Spleen (tissue), 11 donors: ENCODE measurements at regions not wholly inside any gene's neighbourhood (a gene's known extent, or its start where the extent isn't known, plus 50 kb on each side); places are given as distances from the start of the nearest gene placed in this dataset.
"Not testable (repeated sequence)": the region's sequence is repeated elsewhere in the genome, so short reads cannot be mapped to it uniquely, and the experiment has no call there.

Experiments
- DNase-seq: peaks from one replicate; pipeline ENCODE4 v3.0.0-alpha.2; 2020
- H3K27ac ChIP-seq, 8 donors: fragments of 200-600 bp; sonication (generic) in 7 of 8; 1 replicate in 4 of 8; 2 replicates in 4 of 8; pipeline versions ENCODE4 v1.5.0 to v1.8.0; 2016 to 2021; ENCODE audit warnings: inconsistent platforms in 4 of 8, mild to moderate bottlenecking in 4 of 8, moderate library complexity in 1 of 8
- H3K27me3 ChIP-seq, 7 donors: fragments of 200-600 bp; sonication (generic) in 6 of 7; replicated peaks in 1 of 7; 1 replicate in 4 of 7; 2 replicates in 3 of 7; pipeline versions ENCODE4 v1.5.0 to v1.8.0; 2016 to 2021; ENCODE audit warnings: inconsistent platforms in 3 of 7, mild to moderate bottlenecking in 1 of 7
- H3K36me3 ChIP-seq, 6 donors: fragments of 200-600 bp; sonication (generic) in 5 of 6; 1 replicate in 4 of 6; 2 replicates in 2 of 6; pipeline versions ENCODE4 v1.5.0 to v1.8.0; 2016 to 2021; ENCODE audit warnings: inconsistent platforms in 2 of 6
- H3K4me1 ChIP-seq, 6 donors: fragments of 200-600 bp; sonication (generic) in 5 of 6; 1 replicate in 3 of 6; 2 replicates in 3 of 6; pipeline versions ENCODE4 v1.5.0 to v1.8.0; 2016 to 2021; ENCODE audit warnings: inconsistent platforms in 3 of 6
- H3K4me3 ChIP-seq, 8 donors: fragments of 200-600 bp; sonication (generic) in 7 of 8; 1 replicate in 4 of 8; 2 replicates in 4 of 8; pipeline versions ENCODE4 v1.5.0 to v1.8.0; 2016 to 2021; ENCODE audit warnings: inconsistent platforms in 4 of 8, mild to moderate bottlenecking in 4 of 8, moderate library complexity in 2 of 8
- H3K9me3 ChIP-seq, 8 donors: fragments of 200-600 bp; sonication (generic) in 7 of 8; 1 replicate in 4 of 8; 2 replicates in 4 of 8; pipeline versions ENCODE4 v1.5.0 to v1.8.0; 2016 to 2021; ENCODE audit warnings: inconsistent platforms in 4 of 8
- POLR2A ChIP-seq, 3 donors: fragments of 450-650 bp; IDR thresholded peaks; one replicate each; pipeline ENCODE4 v1.5.1; 2017; ENCODE audit warnings: antibody characterized with exemption in 3 of 3, mild to moderate bottlenecking in 1 of 3
- POLR2AphosphoS5 ChIP-seq, 3 donors: sonication (generic); formaldehyde crosslinking; IDR thresholded peaks; one replicate each; pipeline ENCODE4 v1.5.1; 2017; ENCODE audit warnings: antibody characterized with exemption in 3 of 3
- WGBS, 5 donors: extraction: QIAGEN DNeasy Blood & Tissue Kit in 3 of 5; methylation state at CpG; one replicate each; pipeline versions ENCODE4 v1.1.5 to v1.1.7; 2013 to 2018; 5-methylcytosine and 5-hydroxymethylcytosine counted together
- intact Hi-C: fragments of 100-400 bp; cut with DNase I; formaldehyde crosslinking; loops from one replicate; pipeline ENCODE4 v1.15.0; 2023; ENCODE audit warnings: low total_unique reads
- TF ChIP-seq, protein P1 (sequence below), 11 experiments: fragments of 200-600 bp in 7 of 11; fragments of 450-650 bp in 4 of 11; sonication (generic) in 4 of 11; IDR thresholded peaks in 8 of 11; conservative IDR thresholded peaks in 3 of 11; 1 replicate in 7 of 11; 2 replicates in 4 of 11; pipeline versions ENCODE4 v1.4.0 to v1.8.0; 2016 to 2021; ENCODE audit warnings: antibody characterized with exemption in 11 of 11, inconsistent platforms in 4 of 11, mild to moderate bottlenecking in 1 of 11
- donor health status: healthy with polysubstance abuse.
- donor health status: DM: no; HTN: no; CAD: no; lungs with moderate emphysema.
- donor health status: DM: no; HTN: no; CAD: no.
- donor health status: Bipolar disorder and iron deficiency.
- donor health status: healthy.
- donor health status: DM: no; HTN: no; CAD: no.
- donor health status: DM: yes; HTN: yes; CAD: no.

DNA sequence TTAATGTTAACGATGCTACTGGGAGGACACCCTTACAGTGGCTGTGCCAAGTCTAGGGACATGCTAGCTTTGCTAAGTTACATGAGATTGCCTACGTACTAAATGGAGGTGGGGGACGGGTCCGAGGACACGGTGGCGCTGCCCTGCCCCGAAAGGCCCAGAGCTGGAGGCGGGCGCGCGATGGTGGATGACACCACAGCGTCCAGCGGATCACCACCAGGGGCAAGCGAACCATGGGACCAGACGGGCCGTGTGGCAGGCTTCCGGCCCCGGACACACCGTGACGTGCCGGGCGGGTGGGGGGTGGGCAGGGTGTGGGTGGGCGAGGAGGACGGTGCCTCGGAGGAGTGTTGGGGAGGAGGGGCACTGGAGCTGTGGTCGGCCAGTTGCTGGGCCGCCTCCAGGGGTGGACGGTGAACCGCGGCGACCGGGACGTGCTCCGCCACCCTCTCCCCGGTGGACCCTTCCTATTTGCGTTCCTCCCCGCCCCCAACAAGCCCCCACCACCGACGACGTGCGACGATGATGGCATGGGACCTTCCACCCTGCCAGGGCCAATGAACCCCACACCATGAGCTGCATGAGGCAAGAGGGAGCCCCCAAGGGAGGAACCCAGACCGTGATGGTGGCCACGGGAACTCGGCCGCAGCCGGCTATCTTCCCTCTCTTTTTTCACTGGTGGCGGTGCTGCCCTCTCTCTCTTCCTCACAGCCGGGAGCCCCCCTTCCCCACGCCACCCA, 773.3 kb upstream of the DEFB115 start:
- Histone ChIP-seq H3K27me3 (peaks cover 0 to 25% (median 0%) of the 10 kb centered on the region in 7 donors), H3K9me3 (peaks cover 0 to 89% (median 78%) of the 10 kb centered on the region in 8 donors), H3K36me3 (no peaks in the 10 kb centered on the region), H3K4me3 (no peak overlapping the region), H3K4me1 (no peaks in the 10 kb centered on the region), H3K27ac (no peak overlapping the region)
- intact Hi-C loops = no loop called here
- DNase-seq = peak; percentile 57
- 94 to 95% (median 94%) methylated on average over 32 to 48 of the region's 50 CpGs for WGBS, 5 donors
- TF ChIP-seq POLR2A (IDR thresholded peaks at IDR 0.05) = no peak
- TF ChIP-seq POLR2AphosphoS5 (IDR thresholded peaks at IDR 0.05) = no peak
- TF ChIP-seq, protein P1, sequence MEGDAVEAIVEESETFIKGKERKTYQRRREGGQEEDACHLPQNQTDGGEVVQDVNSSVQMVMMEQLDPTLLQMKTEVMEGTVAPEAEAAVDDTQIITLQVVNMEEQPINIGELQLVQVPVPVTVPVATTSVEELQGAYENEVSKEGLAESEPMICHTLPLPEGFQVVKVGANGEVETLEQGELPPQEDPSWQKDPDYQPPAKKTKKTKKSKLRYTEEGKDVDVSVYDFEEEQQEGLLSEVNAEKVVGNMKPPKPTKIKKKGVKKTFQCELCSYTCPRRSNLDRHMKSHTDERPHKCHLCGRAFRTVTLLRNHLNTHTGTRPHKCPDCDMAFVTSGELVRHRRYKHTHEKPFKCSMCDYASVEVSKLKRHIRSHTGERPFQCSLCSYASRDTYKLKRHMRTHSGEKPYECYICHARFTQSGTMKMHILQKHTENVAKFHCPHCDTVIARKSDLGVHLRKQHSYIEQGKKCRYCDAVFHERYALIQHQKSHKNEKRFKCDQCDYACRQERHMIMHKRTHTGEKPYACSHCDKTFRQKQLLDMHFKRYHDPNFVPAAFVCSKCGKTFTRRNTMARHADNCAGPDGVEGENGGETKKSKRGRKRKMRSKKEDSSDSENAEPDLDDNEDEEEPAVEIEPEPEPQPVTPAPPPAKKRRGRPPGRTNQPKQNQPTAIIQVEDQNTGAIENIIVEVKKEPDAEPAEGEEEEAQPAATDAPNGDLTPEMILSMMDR (IDR thresholded peaks at IDR 0.05 in 8 of 11, conservative IDR thresholded peaks at IDR 0.05 in 3 of 11) = no peak

DNA sequence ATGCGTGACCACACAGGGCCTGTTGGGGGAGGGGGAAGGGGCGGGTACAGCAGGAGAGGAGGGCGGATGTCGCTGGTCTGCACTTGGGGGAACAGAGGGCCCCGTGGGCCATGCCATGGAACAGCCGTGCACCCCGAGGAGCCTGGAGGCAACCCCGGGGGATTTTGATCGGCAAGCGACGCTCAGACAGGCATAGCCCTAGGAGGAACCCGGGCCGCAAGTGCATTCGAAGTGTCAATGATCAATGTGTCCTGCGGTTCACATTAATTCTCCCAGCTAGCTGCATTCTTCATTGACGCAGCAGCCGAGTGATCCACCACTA, 772.8 kb upstream of the DEFB115 start:
- H3K9me3 ChIP-seq = peaks cover 0 to 89% (median 78%) of the 10 kb centered on the region in 8 donors
- no peak overlapping the region for H3K27ac ChIP-seq
- WGBS, 5 donors = 91 to 97% (median 93%) methylated on average over 14 to 17 of the region's 17 CpGs
- DNase-seq = peak; percentile 48
- H3K4me3 ChIP-seq = no peak overlapping the region
- H3K36me3 ChIP-seq = no peaks in the 10 kb centered on the region
- TF ChIP-seq POLR2A (IDR thresholded peaks at IDR 0.05) = no peak
- peaks cover 0 to 30% (median 0%) of the 10 kb centered on the region in 7 donors for H3K27me3 ChIP-seq
- intact Hi-C loops = no loop called here
- no peaks in the 10 kb centered on the region for H3K4me1 ChIP-seq

DNA sequence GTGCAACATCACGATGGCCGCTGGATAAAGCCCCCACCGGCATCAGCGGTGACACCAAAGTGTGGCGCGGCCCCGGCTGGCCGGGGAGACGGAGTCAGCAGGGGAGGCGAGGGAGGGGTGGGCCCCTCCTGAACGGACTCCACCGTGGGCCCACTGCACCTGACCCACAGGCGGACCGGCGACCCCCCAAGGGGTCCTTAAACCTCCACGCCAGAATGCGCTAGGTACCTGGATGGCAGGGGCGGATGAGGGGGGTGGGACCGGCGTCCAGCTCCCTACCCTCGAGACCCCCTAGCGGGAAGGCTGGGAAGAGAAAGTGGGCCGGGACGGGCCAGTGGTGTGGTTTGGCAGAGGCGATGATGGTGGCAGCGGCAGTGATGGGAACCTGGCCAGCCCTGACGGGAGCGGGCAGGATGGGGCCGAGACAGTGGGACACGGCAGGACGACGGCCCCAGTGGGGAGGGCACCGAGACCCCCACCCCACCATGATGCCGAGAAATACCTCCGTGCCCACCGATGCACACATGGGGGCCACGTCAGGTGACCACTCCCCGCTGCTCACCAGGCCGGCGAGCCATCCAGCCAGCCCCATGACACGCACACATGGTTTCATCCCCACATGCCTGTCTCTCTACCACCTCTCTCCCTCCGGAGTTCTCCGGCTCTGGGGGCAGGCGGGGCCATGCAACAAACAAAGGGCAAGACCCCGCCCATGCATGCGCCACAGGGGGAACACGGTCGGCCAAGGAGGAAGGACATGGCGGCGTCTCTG, 771.9 kb upstream of the DEFB115 start:
- TF ChIP-seq POLR2AphosphoS5 (IDR thresholded peaks at IDR 0.05) (no peak), POLR2A (IDR thresholded peaks at IDR 0.05) (no peak)
- TF ChIP-seq, protein P1 (IDR thresholded peaks at IDR 0.05 in 8 of 11, conservative IDR thresholded peaks at IDR 0.05 in 3 of 11) = no peak
- Histone ChIP-seq H3K27me3 (peaks cover 0 to 37% (median 0%) of the 10 kb centered on the region in 7 donors), H3K4me1 (no peaks in the 10 kb centered on the region), H3K9me3 (peaks cover 0 to 89% (median 76%) of the 10 kb centered on the region in 8 donors), H3K4me3 (no peak overlapping the region), H3K27ac (no peak overlapping the region), H3K36me3 (no peaks in the 10 kb centered on the region)
- DNase-seq = peak; percentile 65
- intact Hi-C loops = no loop called here
- WGBS, 5 donors = 93 to 97% (median 94%) methylated on average over 26 to 50 of the region's 50 CpGs

DNA sequence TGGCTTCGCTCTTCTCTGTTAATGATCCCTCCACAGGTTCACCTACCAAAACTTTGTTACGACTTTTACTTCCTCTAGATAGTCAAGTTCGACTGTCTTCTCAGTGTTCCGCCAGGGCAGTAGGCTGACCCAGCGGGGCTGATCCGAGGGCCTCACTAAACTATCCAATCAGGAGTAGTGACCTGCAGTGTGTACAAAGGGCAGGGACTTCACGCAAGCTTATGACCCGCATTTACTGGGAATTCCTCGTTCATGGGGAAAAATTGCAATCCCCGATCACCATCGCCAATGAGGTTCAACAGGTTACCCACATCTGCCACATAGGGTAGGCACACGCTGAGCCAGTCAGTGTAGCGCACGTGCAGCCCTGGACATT, 771.4 kb upstream of the DEFB115 start:
- DNase-seq = no peak
- Histone ChIP-seq H3K36me3 (no peaks in the 10 kb centered on the region), H3K27me3 (peaks cover 0 to 37% (median 0%) of the 10 kb centered on the region in 7 donors), H3K4me1 (no peaks in the 10 kb centered on the region), H3K4me3 (no peak overlapping the region), H3K27ac (no peak overlapping the region), H3K9me3 (peaks cover 0 to 88% (median 73%) of the 10 kb centered on the region in 8 donors)
- intact Hi-C loops = no loop called here
- TF ChIP-seq, protein P1 (IDR thresholded peaks at IDR 0.05 in 8 of 11, conservative IDR thresholded peaks at IDR 0.05 in 3 of 11) = no peak
- TF ChIP-seq POLR2AphosphoS5 (IDR thresholded peaks at IDR 0.05) (no peak), POLR2A (IDR thresholded peaks at IDR 0.05) (no peak)
- WGBS, 5 donors = 89 to 94% (median 92%) methylated on average over 8 to 14 of the region's 14 CpGs

DNA sequence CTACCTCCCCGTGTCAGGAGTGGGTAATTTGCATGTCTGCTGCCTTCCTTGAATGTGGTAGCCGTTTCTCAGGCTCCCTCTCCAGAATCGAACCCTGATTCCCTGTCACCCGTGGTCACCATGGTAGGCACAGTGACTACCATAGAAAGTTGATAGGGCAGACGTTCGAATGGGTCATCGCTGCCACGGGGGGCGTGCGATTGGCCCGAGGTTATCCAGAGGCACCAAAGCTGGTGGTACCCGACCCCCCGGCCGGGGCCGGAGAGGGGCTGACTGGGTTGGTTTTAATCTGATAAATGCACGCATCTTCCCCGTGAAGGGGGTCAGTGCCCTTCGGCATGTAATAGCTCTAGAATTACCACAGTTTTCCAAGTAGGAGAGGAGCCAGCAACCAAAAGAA, 770.0 kb upstream of the DEFB115 start:
- H3K27ac ChIP-seq, intact Hi-C loops, H3K4me1 ChIP-seq, H3K36me3 ChIP-seq, H3K4me3 ChIP-seq: not testable (repeated sequence)
- DNase-seq = peak; percentile 51
- 87 to 95% (median 92%) methylated on average over 14 to 18 of the region's 18 CpGs for WGBS, 5 donors
- Histone ChIP-seq H3K27me3 (peaks cover 0 to 37% (median 0%) of the 10 kb centered on the region in 7 donors), H3K9me3 (peaks cover 0 to 84% (median 63%) of the 10 kb centered on the region in 8 donors)
